ENCODE measurements at regions not wholly inside any gene's neighbourhood (a gene's known extent, or its start where the extent isn't known, plus 50 kb on each side); places are given as distances from the start of the nearest gene placed in this dataset.

DNA sequence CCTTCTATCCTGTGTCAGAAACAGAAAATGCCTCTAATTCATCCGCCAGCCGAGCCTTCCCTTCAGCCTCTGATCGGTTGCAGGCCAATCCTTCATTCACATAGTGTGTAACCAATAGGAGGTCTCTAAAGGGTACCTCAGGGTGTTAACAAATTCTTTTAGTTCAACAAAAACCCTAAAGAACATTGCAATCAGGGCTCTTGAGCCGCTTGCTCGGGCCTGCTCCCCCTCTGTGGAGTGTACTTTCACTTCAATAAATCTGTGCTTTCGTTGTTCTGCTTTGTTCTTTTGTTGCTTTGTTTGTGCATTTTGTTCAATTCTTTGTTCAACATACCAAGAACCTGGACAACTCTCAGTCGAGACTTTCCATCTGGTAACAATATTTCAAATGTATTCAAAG lies 366.5 kb downstream of the KCTD12 start:
- Mint-ChIP-seq H3K4me3 (no peak overlapping the region), H3K36me3 (ENCODE audit: low read depth) (no peaks in the 10 kb centered on the region), H3K9me3 (no peaks in the 10 kb centered on the region), H3K27ac (no peak overlapping the region), H3K27me3 (ENCODE audit: low read depth) (peaks cover 5% of the 10 kb centered on the region), H3K4me1 (no peaks in the 10 kb centered on the region)
- TF ChIP-seq, protein P1, sequence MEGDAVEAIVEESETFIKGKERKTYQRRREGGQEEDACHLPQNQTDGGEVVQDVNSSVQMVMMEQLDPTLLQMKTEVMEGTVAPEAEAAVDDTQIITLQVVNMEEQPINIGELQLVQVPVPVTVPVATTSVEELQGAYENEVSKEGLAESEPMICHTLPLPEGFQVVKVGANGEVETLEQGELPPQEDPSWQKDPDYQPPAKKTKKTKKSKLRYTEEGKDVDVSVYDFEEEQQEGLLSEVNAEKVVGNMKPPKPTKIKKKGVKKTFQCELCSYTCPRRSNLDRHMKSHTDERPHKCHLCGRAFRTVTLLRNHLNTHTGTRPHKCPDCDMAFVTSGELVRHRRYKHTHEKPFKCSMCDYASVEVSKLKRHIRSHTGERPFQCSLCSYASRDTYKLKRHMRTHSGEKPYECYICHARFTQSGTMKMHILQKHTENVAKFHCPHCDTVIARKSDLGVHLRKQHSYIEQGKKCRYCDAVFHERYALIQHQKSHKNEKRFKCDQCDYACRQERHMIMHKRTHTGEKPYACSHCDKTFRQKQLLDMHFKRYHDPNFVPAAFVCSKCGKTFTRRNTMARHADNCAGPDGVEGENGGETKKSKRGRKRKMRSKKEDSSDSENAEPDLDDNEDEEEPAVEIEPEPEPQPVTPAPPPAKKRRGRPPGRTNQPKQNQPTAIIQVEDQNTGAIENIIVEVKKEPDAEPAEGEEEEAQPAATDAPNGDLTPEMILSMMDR (IDR thresholded peaks at IDR 0.05; ENCODE audit: unreplicated experiment in 3 of 3): no peak

DNA sequence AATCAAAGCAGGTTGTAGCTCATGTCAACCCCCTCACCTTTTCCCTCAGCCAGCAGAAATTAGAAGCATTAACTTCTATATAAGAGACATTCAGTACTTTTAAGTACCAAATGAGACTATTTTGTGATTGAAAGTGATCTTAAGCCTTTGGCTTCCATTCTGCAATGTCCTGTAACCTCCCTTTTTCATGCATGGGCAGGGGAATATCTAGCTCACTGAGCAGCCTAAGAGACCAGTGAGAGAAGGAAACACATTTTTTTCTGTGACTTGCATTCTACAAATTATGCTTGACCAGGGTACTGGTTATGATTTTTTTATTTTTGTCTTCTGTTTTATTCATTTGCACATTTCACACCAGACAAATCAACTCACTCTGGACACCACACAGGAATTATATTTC lies 369.6 kb downstream of the KCTD12 start:
- H3K36me3 Mint-ChIP-seq (ENCODE audit: low read depth): no peaks in the 10 kb centered on the region
- TF ChIP-seq, protein P1 (IDR thresholded peaks at IDR 0.05; ENCODE audit: unreplicated experiment in 3 of 3): no peak
- no peaks in the 10 kb centered on the region for H3K4me1 Mint-ChIP-seq
- no peak overlapping the region for H3K4me3 Mint-ChIP-seq
- no peak overlapping the region for H3K27ac Mint-ChIP-seq
- no peaks in the 10 kb centered on the region for H3K9me3 Mint-ChIP-seq
- H3K27me3 Mint-ChIP-seq (ENCODE audit: low read depth): no peaks in the 10 kb centered on the region

DNA sequence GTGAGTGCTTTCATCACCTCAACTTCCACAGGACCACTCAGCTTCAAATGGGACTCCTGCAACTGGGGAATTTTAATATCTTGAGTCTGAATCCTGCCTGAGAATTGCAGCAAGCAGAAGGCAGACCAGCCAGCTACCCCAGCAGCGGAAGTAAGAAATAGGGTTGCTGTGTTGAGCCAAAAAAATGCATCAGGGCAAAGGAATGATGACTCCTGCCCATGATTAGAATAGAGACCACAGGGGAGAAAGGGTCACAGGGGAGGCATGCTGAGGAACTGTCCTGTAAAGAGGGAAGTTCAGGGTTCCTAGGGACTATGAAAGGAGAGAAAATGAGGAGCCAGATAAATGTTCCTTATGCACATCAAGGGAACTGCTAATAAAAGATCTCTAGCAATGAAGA lies 370.2 kb downstream of the KCTD12 start:
- H3K4me3 Mint-ChIP-seq: no peak overlapping the region
- no peaks in the 10 kb centered on the region for H3K36me3 Mint-ChIP-seq (ENCODE audit: low read depth)
- no peak overlapping the region for H3K27ac Mint-ChIP-seq
- H3K4me1 Mint-ChIP-seq: no peaks in the 10 kb centered on the region
- no peaks in the 10 kb centered on the region for H3K27me3 Mint-ChIP-seq (ENCODE audit: low read depth)
- no peaks in the 10 kb centered on the region for H3K9me3 Mint-ChIP-seq
- TF ChIP-seq, protein P1 (IDR thresholded peaks at IDR 0.05; ENCODE audit: unreplicated experiment in 3 of 3): no peak

DNA sequence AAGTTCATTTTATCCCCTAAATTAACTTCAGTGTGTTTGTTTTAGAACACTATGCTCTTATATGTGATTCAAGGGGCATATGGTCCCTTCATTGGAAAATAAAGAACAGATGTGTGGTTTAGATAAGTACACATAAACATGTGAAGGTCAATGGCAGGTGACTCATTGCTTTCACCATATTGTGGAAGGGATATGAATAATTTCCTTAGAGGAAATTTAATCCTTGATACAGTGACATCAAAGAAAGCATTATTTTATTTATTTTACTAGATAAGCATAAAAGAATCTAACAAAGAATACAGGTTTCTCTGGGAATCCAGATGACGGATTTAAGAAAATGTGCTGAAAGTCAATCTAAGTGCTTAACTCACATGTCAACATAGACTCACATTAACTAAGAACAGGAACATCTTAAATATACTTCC lies 373.5 kb downstream of the KCTD12 start:
- TF ChIP-seq, protein P1 (IDR thresholded peaks at IDR 0.05; ENCODE audit: unreplicated experiment in 3 of 3): no peak
- H3K36me3 Mint-ChIP-seq (ENCODE audit: low read depth): no peaks in the 10 kb centered on the region
- no peak overlapping the region for H3K4me3 Mint-ChIP-seq
- no peaks in the 10 kb centered on the region for H3K27me3 Mint-ChIP-seq (ENCODE audit: low read depth)
- no peaks in the 10 kb centered on the region for H3K4me1 Mint-ChIP-seq
- H3K9me3 Mint-ChIP-seq: no peaks in the 10 kb centered on the region
- no peak overlapping the region for H3K27ac Mint-ChIP-seq

DNA sequence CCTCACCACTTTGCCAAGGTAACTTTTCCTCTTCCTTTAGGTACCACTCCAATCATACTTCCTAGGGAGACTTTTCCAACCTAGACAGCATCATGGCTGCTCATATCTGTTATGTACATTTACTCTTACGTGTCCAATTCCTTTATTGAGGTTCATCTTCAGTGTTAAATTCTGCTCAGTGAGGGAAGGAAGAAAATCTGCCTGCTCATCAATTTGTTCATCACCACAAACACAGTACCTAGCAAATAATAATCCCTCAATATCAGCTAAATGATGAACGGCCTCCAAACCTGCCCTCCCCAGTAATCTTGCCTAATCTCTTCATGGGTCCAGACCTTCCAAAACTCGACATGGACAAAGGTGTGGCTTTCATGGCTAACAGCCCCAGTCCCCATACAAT lies 380.8 kb downstream of the KCTD12 start:
- no peaks in the 10 kb centered on the region for H3K36me3 Mint-ChIP-seq (ENCODE audit: low read depth)

DNA sequence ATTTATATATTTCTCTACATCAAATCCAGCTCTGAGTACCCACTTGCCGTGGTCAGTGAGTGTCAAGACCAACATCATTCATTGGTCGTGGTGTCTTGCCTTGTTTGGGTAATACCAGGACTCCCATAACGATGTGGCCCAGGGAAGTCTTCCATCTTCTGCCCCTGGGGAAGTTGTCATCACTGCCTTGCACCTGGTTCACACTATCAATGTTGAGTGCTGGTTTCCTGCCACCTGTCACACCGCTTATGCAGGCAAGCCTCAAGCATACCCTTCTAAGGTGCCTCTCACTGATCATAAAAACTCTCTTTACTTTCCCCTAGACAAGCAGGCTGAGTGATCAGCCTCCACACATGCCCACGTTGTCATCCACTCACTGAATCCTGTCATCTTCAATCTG lies 382.4 kb downstream of the KCTD12 start:
- Mint-ChIP-seq H3K4me1 (no peaks in the 10 kb centered on the region), H3K4me3 (no peak overlapping the region), H3K27me3 (ENCODE audit: low read depth) (peaks cover 4% of the 10 kb centered on the region), H3K9me3 (no peaks in the 10 kb centered on the region), H3K27ac (no peak overlapping the region), H3K36me3 (ENCODE audit: low read depth) (no peaks in the 10 kb centered on the region)
- TF ChIP-seq, protein P1 (IDR thresholded peaks at IDR 0.05; ENCODE audit: unreplicated experiment in 3 of 3): no peak

More for the DNA sequence above, 380.8 kb downstream of the KCTD12 start:
- no peak overlapping the region for H3K4me3 Mint-ChIP-seq
- no peaks in the 10 kb centered on the region for H3K4me1 Mint-ChIP-seq
- TF ChIP-seq, protein P1 (IDR thresholded peaks at IDR 0.05; ENCODE audit: unreplicated experiment in 3 of 3): no peak
- H3K9me3 Mint-ChIP-seq: no peaks in the 10 kb centered on the region
- H3K27me3 Mint-ChIP-seq (ENCODE audit: low read depth): peaks cover 4% of the 10 kb centered on the region
- no peak overlapping the region for H3K27ac Mint-ChIP-seq
